Ishikawa (cell line): ENCODE measurements at regions not wholly inside any gene's neighbourhood (a gene's known extent, or its start where the extent isn't known, plus 50 kb on each side); places are given as distances from the start of the nearest gene placed in this dataset.

Experiments
- EP300 ChIP-seq: IDR thresholded peaks from 2 replicates; pipeline ENCODE4 v1.6.1; 2012; ENCODE audit warnings: borderline replicate concordance
- RAD21 ChIP-seq: IDR thresholded peaks from 2 replicates; pipeline ENCODE4 v1.6.1; 2012; ENCODE audit warnings: low read depth

DNA sequence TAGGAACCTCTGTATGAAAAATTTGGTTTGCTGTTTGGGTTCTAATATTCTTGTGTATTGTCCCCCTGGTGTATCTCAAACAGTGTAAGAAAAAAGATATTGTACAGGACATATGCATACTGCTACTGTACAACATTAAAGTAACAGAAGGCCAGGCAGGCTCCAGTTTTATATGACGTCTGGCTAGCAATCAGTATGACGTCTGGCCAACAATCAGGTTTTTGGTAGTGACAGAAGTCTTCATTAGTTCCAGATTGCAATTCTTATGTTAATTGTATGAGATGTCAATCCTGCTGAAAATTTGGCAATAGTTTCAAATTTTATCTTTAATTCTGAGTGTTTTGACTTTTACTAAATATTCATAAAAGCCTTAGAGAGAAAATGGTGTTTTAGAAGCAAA, 67.9 kb upstream of the KCND2 start:
- TF ChIP-seq RAD21 = no peak
- no peak for TF ChIP-seq EP300
